HG03565 (cell line): ENCODE measurements at regions not wholly inside any gene's neighbourhood (a gene's known extent, or its start where the extent isn't known, plus 50 kb on each side); places are given as distances from the start of the nearest gene placed in this dataset.

Experiments
- ATAC-seq: cut with Tn5 transposase; IDR thresholded peaks from one replicate; pipeline ENCODE4 v1.9.1; 2021; ENCODE audit warnings: mild to moderate bottlenecking, moderate library complexity; ENCODE audit not compliant: unreplicated experiment

- no peak for ATAC-seq
These were observed 225.2 kb upstream of the BTG1 start for GRCh38 chr12:92370828-92371227.

DNA sequence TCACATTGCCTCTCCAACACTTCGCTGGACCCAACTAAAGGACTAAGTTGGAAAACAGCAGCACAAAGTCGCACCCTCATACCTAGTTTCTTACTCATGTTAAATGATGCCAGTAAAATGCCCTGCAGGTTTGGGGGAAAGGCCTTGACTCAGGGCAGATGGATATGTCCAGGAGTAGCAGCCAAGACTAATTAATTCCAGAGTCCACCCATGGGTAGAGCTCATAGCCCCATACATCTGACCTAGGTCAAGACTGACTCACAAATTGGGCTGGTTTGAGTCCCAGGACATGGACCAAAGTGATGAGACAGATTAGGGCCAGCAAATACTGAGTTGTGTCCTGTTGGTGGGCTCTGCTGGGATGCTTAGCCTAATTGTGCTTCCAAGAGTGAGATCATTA, 224.0 kb upstream of the BTG1 start:
- no peak for ATAC-seq

- no peak for ATAC-seq
These were observed 223.4 kb upstream of the BTG1 start for GRCh38 chr12:92369056-92369455.

DNA sequence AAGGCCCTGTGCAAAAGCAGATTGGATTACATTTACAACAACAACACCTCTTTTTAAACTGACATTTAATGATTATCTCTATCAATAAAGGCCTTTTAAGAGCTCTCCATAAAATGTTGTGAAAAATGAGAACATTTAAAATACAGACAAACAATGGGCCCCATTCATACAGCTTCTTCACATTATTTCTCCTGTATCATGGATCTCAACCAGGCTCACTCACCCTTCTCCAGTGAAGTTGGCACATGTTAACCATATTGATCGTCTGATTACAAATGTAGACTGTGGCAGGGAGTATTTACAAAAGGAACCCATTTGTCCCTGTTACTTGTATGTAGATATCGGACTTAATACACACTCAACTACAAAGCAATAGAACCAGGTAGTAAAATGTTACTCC, 220.2 kb upstream of the BTG1 start:
- no peak for ATAC-seq

- ATAC-seq, result no peak
These were observed 219.7 kb upstream of the BTG1 start for GRCh38 chr12:92365333-92365732.

- ATAC-seq, result peak; percentile 55
These were observed 217.9 kb upstream of the BTG1 start for GRCh38 chr12:92363295-92364146.

DNA sequence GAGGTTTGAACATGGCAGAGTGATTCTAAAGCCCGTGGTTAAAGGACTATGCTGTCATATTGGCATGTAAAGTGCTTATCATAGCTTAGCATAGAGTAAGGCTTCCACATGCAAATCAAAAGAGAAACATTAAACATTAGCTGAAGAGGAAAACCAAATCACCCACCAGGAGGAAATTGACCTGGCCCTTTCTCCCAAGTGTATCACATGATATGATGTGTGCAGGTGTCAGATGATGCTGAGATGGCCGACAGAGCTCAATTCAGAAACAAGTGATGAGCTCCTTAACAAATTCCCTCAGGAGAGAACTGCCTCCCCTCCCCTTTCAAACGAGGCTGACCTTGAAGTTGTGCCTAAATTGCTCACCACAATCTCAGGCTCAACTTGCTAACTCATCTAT, 217.1 kb upstream of the BTG1 start:
- peak; percentile 36 for ATAC-seq

- ATAC-seq, result no peak
These were observed 216.5 kb upstream of the BTG1 start for GRCh38 chr12:92362126-92362525.

DNA sequence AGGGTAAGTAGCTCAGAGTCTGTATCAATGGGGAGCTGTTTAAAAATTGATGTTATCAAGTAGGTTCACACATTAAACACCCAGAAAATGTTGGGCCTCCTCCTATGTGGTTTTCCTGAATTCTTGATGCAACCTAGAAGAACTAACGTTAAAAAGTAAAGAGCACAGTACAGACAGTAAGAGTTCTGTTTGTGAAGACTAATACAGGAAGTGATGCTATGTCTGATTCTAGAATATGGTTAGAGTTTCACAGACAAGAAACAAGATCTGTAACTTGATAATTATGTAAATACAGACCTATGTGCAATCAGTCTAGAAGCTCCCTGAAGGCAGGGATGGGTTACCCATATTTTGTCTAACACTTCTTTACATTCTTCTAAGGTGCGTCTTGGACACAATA, 214.9 kb upstream of the BTG1 start:
- ATAC-seq, result no peak

GRCh38 chr12:92359581-92360209, 214.0 kb upstream of the BTG1 start:
- no peak for ATAC-seq

DNA sequence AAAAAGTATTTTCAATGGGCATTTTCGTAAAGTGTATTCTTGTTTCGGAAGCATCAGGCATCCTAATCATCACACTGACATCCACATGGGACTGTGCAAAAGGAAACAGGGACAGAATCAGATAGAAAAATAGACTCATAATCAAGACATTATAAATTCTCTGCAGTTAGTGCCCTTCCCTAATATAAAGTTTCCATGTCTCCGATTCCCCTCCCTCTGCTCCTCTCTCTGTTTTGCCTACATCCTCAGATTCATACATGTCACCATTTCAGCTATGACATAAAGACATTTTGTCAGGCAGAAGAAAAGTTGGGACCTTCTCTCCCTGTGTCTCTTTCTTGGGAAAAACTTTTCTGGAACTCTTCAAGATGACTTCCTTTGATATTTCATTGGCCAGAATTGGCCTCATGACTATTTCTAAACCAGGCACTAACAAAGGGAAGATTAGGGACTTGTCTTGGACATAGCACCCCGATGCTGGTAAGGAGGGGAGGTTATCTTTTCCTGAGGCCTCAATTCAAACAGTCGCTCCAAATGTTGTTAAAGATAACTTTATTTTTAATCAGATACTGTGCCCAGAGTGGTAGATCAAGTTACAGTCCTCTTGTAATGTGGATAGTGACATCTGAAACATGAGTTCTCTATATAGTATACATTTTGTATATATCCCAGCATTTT, 212.1 kb upstream of the BTG1 start:
- no peak for ATAC-seq

DNA sequence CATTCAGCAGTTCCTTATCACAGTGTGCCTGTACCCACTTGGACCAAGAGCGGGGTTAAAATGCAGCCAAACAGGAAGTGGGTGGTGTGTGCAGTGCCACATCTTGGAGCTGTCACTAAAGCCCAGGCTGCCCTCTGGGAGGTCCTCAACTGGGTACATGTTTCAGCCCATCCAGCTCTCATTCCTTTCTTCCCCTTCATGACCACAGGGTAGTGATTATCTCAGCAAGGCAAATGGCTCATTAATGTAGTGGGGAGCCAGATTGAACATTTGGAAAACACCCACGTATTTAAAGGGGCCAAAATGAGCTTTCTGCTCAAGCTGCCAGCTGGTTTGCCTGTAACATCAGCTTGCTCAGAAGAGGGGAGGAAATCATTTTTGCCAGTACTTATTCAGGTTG, 210.8 kb upstream of the BTG1 start:
- no peak for ATAC-seq

DNA sequence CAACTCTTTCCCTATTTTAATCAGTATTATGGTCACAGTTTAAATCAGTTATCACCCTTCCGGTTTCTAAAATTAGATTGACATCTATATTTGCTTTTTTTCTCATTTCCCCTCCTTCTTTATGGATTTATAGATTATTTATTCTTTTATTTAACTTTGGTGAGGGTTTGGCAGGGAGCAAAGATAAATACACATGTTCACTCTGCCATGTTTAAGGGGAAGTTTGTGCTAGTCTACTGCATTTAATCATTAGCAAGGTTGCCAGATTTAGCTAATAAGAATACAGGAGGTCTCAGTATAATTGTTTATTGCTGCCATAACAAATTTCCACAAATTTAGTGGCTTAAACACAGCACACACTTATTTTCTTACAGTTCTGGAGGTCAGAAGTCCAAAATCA, 204.0 kb upstream of the BTG1 start:
- ATAC-seq, result no peak

GRCh38 chr12:92342574-92342973, 196.9 kb upstream of the BTG1 start:
- ATAC-seq, result no peak

DNA sequence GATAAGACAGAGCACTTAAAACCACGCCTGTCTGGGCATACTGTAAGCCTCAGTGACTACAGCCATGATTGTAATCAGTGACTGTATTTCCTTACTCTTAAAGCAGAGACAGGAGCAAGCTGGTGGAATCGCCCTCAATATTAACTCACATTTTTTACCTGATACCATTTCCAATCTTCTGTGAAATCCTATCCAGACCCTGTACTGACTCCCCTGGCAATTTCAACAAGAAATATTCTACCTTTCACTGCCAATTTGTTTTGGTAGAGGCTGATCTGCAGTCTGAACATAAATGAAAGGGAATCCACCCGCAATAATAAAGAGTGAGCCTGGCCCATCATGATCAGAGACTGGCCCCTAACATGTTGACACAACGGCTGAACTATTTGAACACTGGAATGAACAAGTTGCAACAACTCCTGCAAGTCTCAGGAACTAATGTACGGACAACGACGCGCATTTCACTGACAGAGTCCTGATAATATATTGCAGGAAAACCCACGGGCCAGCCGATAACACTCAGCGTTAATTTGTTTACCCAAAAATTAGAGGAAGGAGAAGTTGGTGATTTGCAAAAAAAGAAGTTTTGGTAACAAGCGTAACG, 195.5 kb upstream of the BTG1 start:
- ATAC-seq, result peak; percentile 76

GRCh38 chr12:92340441-92341064, 194.9 kb upstream of the BTG1 start:
- ATAC-seq, result no peak

- ATAC-seq, result no peak
These were observed 194.4 kb upstream of the BTG1 start for GRCh38 chr12:92340003-92340402.

GRCh38 chr12:92339198-92339821, 193.7 kb upstream of the BTG1 start:
- ATAC-seq, result no peak

GRCh38 chr12:92338671-92339070, 193.0 kb upstream of the BTG1 start:
- ATAC-seq, result no peak

GRCh38 chr12:92338102-92338501, 192.5 kb upstream of the BTG1 start:
- no peak for ATAC-seq

DNA sequence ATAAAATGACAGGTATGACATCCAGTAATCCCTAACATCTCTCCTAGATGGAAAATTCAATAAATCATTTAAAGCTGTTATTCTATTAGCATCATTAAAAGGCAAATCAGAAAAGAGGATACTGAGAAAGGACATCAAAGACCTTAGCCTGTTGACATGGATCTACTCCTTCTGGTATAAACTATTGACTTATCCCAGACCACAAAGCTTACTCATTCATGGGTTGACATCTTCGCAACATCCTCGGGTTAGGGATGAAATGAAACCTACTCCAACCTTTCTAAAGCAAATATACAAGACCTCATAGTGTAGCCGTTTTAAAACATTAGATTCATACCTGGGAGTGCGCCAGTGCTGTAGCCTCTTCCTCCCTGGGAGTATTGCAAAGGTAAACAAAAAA, 191.5 kb upstream of the BTG1 start:
- no peak for ATAC-seq
